OCI-LY7 (cell line): ENCODE measurements at regions not wholly inside any gene's neighbourhood (a gene's known extent, or its start where the extent isn't known, plus 50 kb on each side); places are given as distances from the start of the nearest gene placed in this dataset.

ENCODE experiments used
- BruUV-seq: library from RNA; stranded (reverse); fragments of 400-500 nt; replicated peaks from 2 replicates; lab custom pipeline; 2021; lab: Mats Ljungman, UMichigan
- CTCF ChIA-PET: fragments of 300-600 bp; sonication (Branson Sonifier 250); formaldehyde crosslinking; loops from one replicate; lab custom pipeline; 2022; ENCODE audit warnings: antibody characterized with exemption; ENCODE audit not compliant: unreplicated experiment; lab: Charles Lee
- POLR2A ChIA-PET: fragments of 300-600 bp; sonication (Branson Sonifier 250); formaldehyde crosslinking; loops from one replicate; lab custom pipeline; 2022; ENCODE audit warnings: antibody characterized with exemption; lab: Charles Lee
- DNase-seq: peaks from one replicate; pipeline ENCODE4 v3.0.0-alpha.2; 2015; ENCODE audit warnings: low spot score
- H2AFZ ChIP-seq: fragments of 200-600 bp; sonication (generic), shearing (Covaris generic); 2 replicates; pipeline ENCODE4 v1.6.1; 2014; ENCODE audit warnings: mild to moderate bottlenecking, antibody characterized with exemption, low read length, moderate library complexity
- H3K27ac ChIP-seq: fragments of 200-600 bp; sonication (generic); 2 replicates; pipeline ENCODE4 v1.5.1; 2014; ENCODE audit warnings: mixed run types, low read depth, mild to moderate bottlenecking, moderate library complexity, low read length, inconsistent platforms; ENCODE audit not compliant: poor library complexity, severe bottlenecking
- H3K36me3 ChIP-seq: fragments of 200-600 bp; sonication (generic); 2 replicates; pipeline ENCODE4 v1.6.1; 2014; ENCODE audit warnings: mild to moderate bottlenecking, antibody characterized with exemption, low read length, moderate library complexity, mixed read lengths; ENCODE audit not compliant: insufficient read depth
- H3K4me1 ChIP-seq: fragments of 200-600 bp; sonication (generic); 2 replicates; pipeline ENCODE4 v1.5.1; 2014; ENCODE audit warnings: mild to moderate bottlenecking, low read length; ENCODE audit not compliant: insufficient read depth, poor library complexity, severe bottlenecking
- H3K4me2 ChIP-seq: fragments of 200-600 bp; sonication (generic); 2 replicates; pipeline ENCODE4 v1.6.1; 2014; ENCODE audit warnings: mild to moderate bottlenecking, low read length
- H3K4me3 ChIP-seq: fragments of 200-600 bp; sonication (generic); 2 replicates; pipeline ENCODE4 v1.5.1; 2014; ENCODE audit warnings: mild to moderate bottlenecking, low read depth, low read length; ENCODE audit not compliant: poor library complexity, severe bottlenecking
- H3K79me2 ChIP-seq: fragments of 200-600 bp; sonication (generic); 2 replicates; pipeline ENCODE4 v1.6.1; 2016; ENCODE audit warnings: low read depth, mild to moderate bottlenecking, low read length, moderate library complexity, mixed read lengths; ENCODE audit not compliant: insufficient read depth
- H3K9me2 ChIP-seq: fragments of 200-600 bp; sonication (generic); 2 replicates; pipeline ENCODE4 v1.6.1; 2016; ENCODE audit warnings: mild to moderate bottlenecking, low read length, mixed read lengths; ENCODE audit not compliant: insufficient read depth
- H3K9me3 ChIP-seq: fragments of 200-600 bp; sonication (generic); 2 replicates; pipeline ENCODE4 v1.6.1; 2014; ENCODE audit warnings: mild to moderate bottlenecking, mixed run types, low read length, mixed read lengths
- H4K20me1 ChIP-seq: fragments of 200-600 bp; sonication (generic); 2 replicates; pipeline ENCODE4 v1.6.1; 2014; ENCODE audit warnings: mild to moderate bottlenecking, antibody characterized with exemption, low read length, moderate library complexity, mixed read lengths; ENCODE audit not compliant: insufficient read depth
- CTCF ChIP-seq: fragments of 200-600 bp; sonication (generic); conservative IDR thresholded peaks from 2 replicates; pipeline ENCODE4 v1.5.1; 2014; ENCODE audit warnings: mild to moderate bottlenecking, antibody characterized with exemption, low read length, moderate library complexity, mixed read lengths
- EZH2phosphoT487 ChIP-seq: fragments of 200-600 bp; sonication (generic); IDR thresholded peaks from 2 replicates; pipeline ENCODE4 v1.6.1; 2018; ENCODE audit warnings: low read depth, borderline replicate concordance, mild to moderate bottlenecking, mixed run types, antibody characterized with exemption, low read length, moderate library complexity, mixed read lengths
- intact Hi-C: fragments of 100-400 bp; cut with micrococcal nuclease; formaldehyde crosslinking; loops from one replicate; pipeline ENCODE4 v1.10.0; 2022; ENCODE audit not compliant: unreplicated experiment

GRCh38 chr5:32961059-32961415, 249.9 kb downstream of the NPR3 start:
- DNase-seq = no peak
- no TSS peak for BruUV-seq
- intact Hi-C loops = no loop called here
- no peaks in the 10 kb centered on the region for H3K9me3 ChIP-seq
- no peaks in the 10 kb centered on the region for H3K9me2 ChIP-seq
- no peaks in the 10 kb centered on the region for H3K79me2 ChIP-seq
- H3K4me3 ChIP-seq = no peak overlapping the region
- H2AFZ ChIP-seq = no peak overlapping the region
- TF ChIP-seq CTCF (no peak), EZH2phosphoT487 (no peak)
- no peak overlapping the region for H3K27ac ChIP-seq
- no peaks in the 10 kb centered on the region for H4K20me1 ChIP-seq
- H3K36me3 ChIP-seq = no peaks in the 10 kb centered on the region
- POLR2A ChIA-PET = interaction anchor here (0.5 to 0.7 kb wide), 2 partner anchors 436 to 1012 kb away, joined by 3 read pairs; no protein-coding TSS in a partner anchor
- H3K4me1 ChIP-seq = no peaks in the 10 kb centered on the region
- H3K4me2 ChIP-seq = no peak overlapping the region
- CTCF ChIA-PET = no interaction called here

GRCh38 chr5:32964261-32964660, 253.1 kb downstream of the NPR3 start:
- H3K36me3 ChIP-seq = no peaks in the 10 kb centered on the region
- no peak overlapping the region for H3K27ac ChIP-seq
- POLR2A ChIA-PET = interaction anchor here (1.2 kb wide), 1 partner anchor 10 kb away, joined by 3 read pairs; no protein-coding TSS in a partner anchor
- H3K4me2 ChIP-seq = no peak overlapping the region
- H3K4me1 ChIP-seq = no peaks in the 10 kb centered on the region
- intact Hi-C loops = no loop called here
- H3K9me2 ChIP-seq = no peaks in the 10 kb centered on the region
- H2AFZ ChIP-seq = no peak overlapping the region
- no peaks in the 10 kb centered on the region for H3K79me2 ChIP-seq
- no peak overlapping the region for H3K4me3 ChIP-seq
- CTCF ChIA-PET = no interaction called here
- TF ChIP-seq EZH2phosphoT487 (no peak), CTCF (no peak)
- no peak for DNase-seq
- no peaks in the 10 kb centered on the region for H4K20me1 ChIP-seq
- no TSS peak for BruUV-seq
- H3K9me3 ChIP-seq = no peaks in the 10 kb centered on the region

- no peaks in the 10 kb centered on the region for H3K79me2 ChIP-seq
- intact Hi-C loops = no loop called here
- no peaks in the 10 kb centered on the region for H3K9me2 ChIP-seq
- no peaks in the 10 kb centered on the region for H3K4me1 ChIP-seq
- POLR2A ChIA-PET = no interaction called here
- H2AFZ ChIP-seq = no peak overlapping the region
- H3K4me2 ChIP-seq = no peak overlapping the region
- no peak overlapping the region for H3K4me3 ChIP-seq
- BruUV-seq = no TSS peak
- no peaks in the 10 kb centered on the region for H3K9me3 ChIP-seq
- no peaks in the 10 kb centered on the region for H4K20me1 ChIP-seq
- TF ChIP-seq EZH2phosphoT487 = no peak
- TF ChIP-seq CTCF = no peak
- H3K27ac ChIP-seq = no peak overlapping the region
- H3K36me3 ChIP-seq = no peaks in the 10 kb centered on the region
- CTCF ChIA-PET = no interaction called here
- no peak for DNase-seq
Observed at GRCh38 chr5:32973646-32974045, 262.5 kb downstream of the NPR3 start.
